ENCODE measurements at regions not wholly inside any gene's neighbourhood (a gene's known extent, or its start where the extent isn't known, plus 50 kb on each side); places are given as distances from the start of the nearest gene placed in this dataset.

GRCh38 chrX:44042751-44043150, 69.6 kb upstream of the NDP start:
- no peak for TF ChIP-seq CTCF (IDR thresholded peaks at IDR 0.05; ENCODE audit: low read length, missing control alignments)
- DNase-seq (ENCODE audit: low read depth) = peak; percentile 42
- H3K4me3 ChIP-seq (replicated peaks; ENCODE audit: low read depth, low read length) = no peak overlapping the region

- no peak overlapping the region for H3K4me3 ChIP-seq (replicated peaks; ENCODE audit: low read depth, low read length)
- DNase-seq (ENCODE audit: low read depth) = no peak
- no peak for TF ChIP-seq CTCF (IDR thresholded peaks at IDR 0.05; ENCODE audit: low read length, missing control alignments)
Measured at GRCh38 chrX:44042116-44042515, 68.9 kb upstream of the NDP start.

DNA sequence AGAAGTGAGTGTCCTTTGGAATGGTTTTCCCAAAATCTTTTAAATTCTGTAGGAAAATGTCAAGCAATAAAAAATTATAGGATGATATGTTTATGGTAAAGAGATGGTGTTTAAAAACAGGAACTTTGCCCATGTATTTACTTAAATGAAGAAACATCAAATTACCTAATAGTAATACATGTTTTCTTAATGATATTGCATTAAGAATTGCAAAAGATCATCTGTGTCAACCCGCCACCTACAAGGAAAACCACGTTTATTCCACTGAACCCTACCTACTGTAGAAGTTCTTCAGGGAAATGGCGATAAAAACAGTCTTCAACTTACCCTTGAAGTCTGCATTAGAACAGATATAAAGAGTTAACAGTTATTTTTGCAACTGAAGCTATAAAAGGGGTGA, 67.2 kb upstream of the NDP start:
- DNase-seq (ENCODE audit: low read depth) = no peak
- no peak overlapping the region for H3K4me3 ChIP-seq (replicated peaks; ENCODE audit: low read depth, low read length)
- no peak for TF ChIP-seq CTCF (IDR thresholded peaks at IDR 0.05; ENCODE audit: low read length, missing control alignments)

GRCh38 chrX:44039556-44039955, 66.4 kb upstream of the NDP start:
- H3K4me3 ChIP-seq (replicated peaks; ENCODE audit: low read depth, low read length) = no peak overlapping the region
- no peak for TF ChIP-seq CTCF (IDR thresholded peaks at IDR 0.05; ENCODE audit: low read length, missing control alignments)
- DNase-seq (ENCODE audit: low read depth) = no peak

DNA sequence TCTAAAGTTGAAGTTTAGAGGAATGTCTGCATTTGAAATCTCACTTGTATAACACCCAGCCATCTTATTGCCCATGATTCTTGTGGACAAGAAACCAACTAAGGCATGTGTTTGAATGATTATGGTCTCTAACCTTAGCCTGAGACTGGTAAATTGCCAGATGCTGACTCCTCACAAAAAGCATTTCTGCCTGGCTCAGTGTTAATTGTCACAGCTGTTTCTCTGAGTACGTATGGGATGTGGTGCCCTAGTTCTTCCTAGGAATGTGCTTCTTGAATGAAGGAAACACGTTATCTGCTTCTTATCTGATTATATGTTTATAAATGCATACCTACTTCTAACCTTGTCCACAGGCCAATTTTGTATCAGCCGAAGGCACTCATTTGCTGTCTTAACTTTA, 63.1 kb upstream of the NDP start:
- no peak for TF ChIP-seq CTCF (IDR thresholded peaks at IDR 0.05; ENCODE audit: low read length, missing control alignments)
- peak; percentile 73 for DNase-seq (ENCODE audit: low read depth)
- H3K4me3 ChIP-seq (replicated peaks; ENCODE audit: low read depth, low read length) = no peak overlapping the region

GRCh38 chrX:44035571-44035970, 62.4 kb upstream of the NDP start:
- DNase-seq (ENCODE audit: low read depth) = peak; percentile 36
- TF ChIP-seq CTCF (IDR thresholded peaks at IDR 0.05; ENCODE audit: low read length, missing control alignments) = no peak
- no peak overlapping the region for H3K4me3 ChIP-seq (replicated peaks; ENCODE audit: low read depth, low read length)

DNA sequence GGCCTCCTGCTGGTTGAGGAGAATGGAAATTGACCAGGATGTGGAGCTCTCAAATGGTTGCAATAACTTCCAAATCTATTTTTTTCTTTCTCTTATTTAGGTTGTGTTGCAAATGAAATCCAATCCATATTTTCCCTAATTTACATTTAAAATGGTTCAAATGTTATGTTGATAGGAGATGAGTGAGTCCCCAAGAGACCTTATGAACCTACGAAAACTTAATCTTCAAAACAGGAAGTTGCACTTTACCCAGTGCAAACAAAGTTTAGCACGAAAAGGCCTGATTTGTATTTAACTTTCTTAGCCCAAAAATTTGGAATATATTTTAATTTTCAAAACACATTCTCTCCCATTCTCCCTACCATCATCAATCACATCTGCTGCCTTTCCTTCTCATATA, 59.3 kb upstream of the NDP start:
- TF ChIP-seq CTCF (IDR thresholded peaks at IDR 0.05; ENCODE audit: low read length, missing control alignments) = no peak

More for the DNA sequence above, 59.3 kb upstream of the NDP start:
- no peak for DNase-seq (ENCODE audit: low read depth)
- H3K4me3 ChIP-seq (replicated peaks; ENCODE audit: low read depth, low read length) = no peak overlapping the region
